ENCODE measurements at regions not wholly inside any gene's neighbourhood (a gene's known extent, or its start where the extent isn't known, plus 50 kb on each side); places are given as distances from the start of the nearest gene placed in this dataset.

GRCh38 chr18:28468901-28469300, 292.0 kb upstream of the CDH2 start:
- no peak for DNase-seq (ENCODE audit: low read depth in 2 of 2)
- Histone ChIP-seq H4K20me1 (ENCODE audit: control insufficient read depth, extremely low read depth, insufficient read depth, low read length) (no peaks in the 10 kb centered on the region), H3K4me1 (ENCODE audit: control insufficient read depth, extremely low read depth, insufficient read depth, low read length) (no peaks in the 10 kb centered on the region), H3K27ac (ENCODE audit: insufficient read depth, low read length) (no peak overlapping the region), H3K9me3 (ENCODE audit: control insufficient read depth, insufficient read depth, low read depth, low read length) (no peaks in the 10 kb centered on the region), H3K27me3 (ENCODE audit: control insufficient read depth, insufficient read depth, low read length) (no peaks in the 10 kb centered on the region), H3K36me3 (ENCODE audit: control insufficient read depth, insufficient read depth, low read length) (no peaks in the 10 kb centered on the region), H3K4me3 (replicated peaks in 1 of 4; ENCODE audit: control extremely low read depth in 1 of 4, insufficient read depth in 1 of 4, low read depth in 3 of 4, low read length in 4 of 4) (no peak overlapping the region), H3K4me2 (ENCODE audit: extremely low read depth, insufficient read depth, low read length) (no peak overlapping the region), H3K9ac (ENCODE audit: insufficient read depth, low read length) (no peak overlapping the region), H3K79me2 (ENCODE audit: control insufficient read depth, insufficient read depth, low read length) (no peaks in the 10 kb centered on the region), H2AFZ (ENCODE audit: low read length) (no peak overlapping the region)
- TF ChIP-seq, protein P1, sequence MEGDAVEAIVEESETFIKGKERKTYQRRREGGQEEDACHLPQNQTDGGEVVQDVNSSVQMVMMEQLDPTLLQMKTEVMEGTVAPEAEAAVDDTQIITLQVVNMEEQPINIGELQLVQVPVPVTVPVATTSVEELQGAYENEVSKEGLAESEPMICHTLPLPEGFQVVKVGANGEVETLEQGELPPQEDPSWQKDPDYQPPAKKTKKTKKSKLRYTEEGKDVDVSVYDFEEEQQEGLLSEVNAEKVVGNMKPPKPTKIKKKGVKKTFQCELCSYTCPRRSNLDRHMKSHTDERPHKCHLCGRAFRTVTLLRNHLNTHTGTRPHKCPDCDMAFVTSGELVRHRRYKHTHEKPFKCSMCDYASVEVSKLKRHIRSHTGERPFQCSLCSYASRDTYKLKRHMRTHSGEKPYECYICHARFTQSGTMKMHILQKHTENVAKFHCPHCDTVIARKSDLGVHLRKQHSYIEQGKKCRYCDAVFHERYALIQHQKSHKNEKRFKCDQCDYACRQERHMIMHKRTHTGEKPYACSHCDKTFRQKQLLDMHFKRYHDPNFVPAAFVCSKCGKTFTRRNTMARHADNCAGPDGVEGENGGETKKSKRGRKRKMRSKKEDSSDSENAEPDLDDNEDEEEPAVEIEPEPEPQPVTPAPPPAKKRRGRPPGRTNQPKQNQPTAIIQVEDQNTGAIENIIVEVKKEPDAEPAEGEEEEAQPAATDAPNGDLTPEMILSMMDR (conservative IDR thresholded peaks at IDR 0.05 in 1 of 2, IDR thresholded peaks at IDR 0.05 in 1 of 2; ENCODE audit: low read depth in 1 of 2, low read length in 2 of 2), result no peak
- no peak for TF ChIP-seq EZH2 (IDR thresholded peaks at IDR 0.05; ENCODE audit: low read length, missing control alignments)

GRCh38 chr18:28466204-28466603, 289.3 kb upstream of the CDH2 start:
- Histone ChIP-seq H3K4me2 (ENCODE audit: extremely low read depth, insufficient read depth, low read length) (no peak overlapping the region), H3K4me3 (replicated peaks in 1 of 4; ENCODE audit: control extremely low read depth in 1 of 4, insufficient read depth in 1 of 4, low read depth in 3 of 4, low read length in 4 of 4) (no peak overlapping the region), H4K20me1 (ENCODE audit: control insufficient read depth, extremely low read depth, insufficient read depth, low read length) (no peaks in the 10 kb centered on the region), H3K36me3 (ENCODE audit: control insufficient read depth, insufficient read depth, low read length) (no peaks in the 10 kb centered on the region), H3K9ac (ENCODE audit: insufficient read depth, low read length) (no peak overlapping the region), H3K79me2 (ENCODE audit: control insufficient read depth, insufficient read depth, low read length) (no peaks in the 10 kb centered on the region), H3K27me3 (ENCODE audit: control insufficient read depth, insufficient read depth, low read length) (no peaks in the 10 kb centered on the region), H3K9me3 (ENCODE audit: control insufficient read depth, insufficient read depth, low read depth, low read length) (no peaks in the 10 kb centered on the region), H3K4me1 (ENCODE audit: control insufficient read depth, extremely low read depth, insufficient read depth, low read length) (no peaks in the 10 kb centered on the region), H2AFZ (ENCODE audit: low read length) (no peak overlapping the region), H3K27ac (ENCODE audit: insufficient read depth, low read length) (no peak overlapping the region)
- no peak for DNase-seq (ENCODE audit: low read depth in 2 of 2)
- TF ChIP-seq EZH2 (IDR thresholded peaks at IDR 0.05; ENCODE audit: low read length, missing control alignments), result no peak
- TF ChIP-seq, protein P1 (conservative IDR thresholded peaks at IDR 0.05 in 1 of 2, IDR thresholded peaks at IDR 0.05 in 1 of 2; ENCODE audit: low read depth in 1 of 2, low read length in 2 of 2), result no peak

GRCh38 chr18:28459587-28459986, 282.7 kb upstream of the CDH2 start:
- no peak for DNase-seq (ENCODE audit: low read depth in 2 of 2)
- Histone ChIP-seq H4K20me1 (ENCODE audit: control insufficient read depth, extremely low read depth, insufficient read depth, low read length) (no peaks in the 10 kb centered on the region), H3K27ac (ENCODE audit: insufficient read depth, low read length) (no peak overlapping the region), H2AFZ (ENCODE audit: low read length) (no peak overlapping the region), H3K9me3 (ENCODE audit: control insufficient read depth, insufficient read depth, low read depth, low read length) (no peaks in the 10 kb centered on the region), H3K36me3 (ENCODE audit: control insufficient read depth, insufficient read depth, low read length) (no peaks in the 10 kb centered on the region), H3K27me3 (ENCODE audit: control insufficient read depth, insufficient read depth, low read length) (no peaks in the 10 kb centered on the region), H3K4me1 (ENCODE audit: control insufficient read depth, extremely low read depth, insufficient read depth, low read length) (no peaks in the 10 kb centered on the region), H3K9ac (ENCODE audit: insufficient read depth, low read length) (no peak overlapping the region), H3K4me3 (replicated peaks in 1 of 4; ENCODE audit: control extremely low read depth in 1 of 4, insufficient read depth in 1 of 4, low read depth in 3 of 4, low read length in 4 of 4) (no peak overlapping the region), H3K4me2 (ENCODE audit: extremely low read depth, insufficient read depth, low read length) (no peak overlapping the region), H3K79me2 (ENCODE audit: control insufficient read depth, insufficient read depth, low read length) (no peaks in the 10 kb centered on the region)
- TF ChIP-seq, protein P1 (conservative IDR thresholded peaks at IDR 0.05 in 1 of 2, IDR thresholded peaks at IDR 0.05 in 1 of 2; ENCODE audit: low read depth in 1 of 2, low read length in 2 of 2), result no peak
- TF ChIP-seq EZH2 (IDR thresholded peaks at IDR 0.05; ENCODE audit: low read length, missing control alignments), result no peak

Data from fibroblast of lung (primary cell).